HFFc6 (cell line): ENCODE measurements at regions not wholly inside any gene's neighbourhood (a gene's known extent, or its start where the extent isn't known, plus 50 kb on each side); places are given as distances from the start of the nearest gene placed in this dataset.

Experiments used
- DNase-seq: peaks from one replicate; pipeline ENCODE4 v3.0.0-alpha.2; 2018
- H3K27ac Mint-ChIP-seq: 2 replicates; pipeline ENCODE4 v1.8.0; 2020; ENCODE audit warnings: mild to moderate bottlenecking, mixed read lengths
- H3K27me3 Mint-ChIP-seq: 2 replicates; pipeline ENCODE4 v1.8.0; 2021; ENCODE audit warnings: mild to moderate bottlenecking, moderate library complexity, mixed read lengths; ENCODE audit not compliant: insufficient read depth
- H3K36me3 Mint-ChIP-seq: 2 replicates; pipeline ENCODE4 v1.8.0; 2021; ENCODE audit warnings: low read depth, mixed read lengths
- H3K4me1 Mint-ChIP-seq: 2 replicates; pipeline ENCODE4 v1.8.0; 2020; ENCODE audit warnings: low read depth, mixed read lengths
- H3K4me3 Mint-ChIP-seq: 2 replicates; pipeline ENCODE4 v1.8.0; 2020; ENCODE audit warnings: mild to moderate bottlenecking, moderate library complexity, mixed read lengths
- H3K9me3 Mint-ChIP-seq: 2 replicates; pipeline ENCODE4 v1.8.0; 2020; ENCODE audit warnings: mild to moderate bottlenecking, mixed read lengths
- TF ChIP-seq, protein P1 (sequence below): fragments of 200-600 bp; sonication (generic); IDR thresholded peaks from 2 replicates; pipeline ENCODE4 v1.5.0; 2021; ENCODE audit warnings: antibody characterized with exemption, mild to moderate bottlenecking

DNA sequence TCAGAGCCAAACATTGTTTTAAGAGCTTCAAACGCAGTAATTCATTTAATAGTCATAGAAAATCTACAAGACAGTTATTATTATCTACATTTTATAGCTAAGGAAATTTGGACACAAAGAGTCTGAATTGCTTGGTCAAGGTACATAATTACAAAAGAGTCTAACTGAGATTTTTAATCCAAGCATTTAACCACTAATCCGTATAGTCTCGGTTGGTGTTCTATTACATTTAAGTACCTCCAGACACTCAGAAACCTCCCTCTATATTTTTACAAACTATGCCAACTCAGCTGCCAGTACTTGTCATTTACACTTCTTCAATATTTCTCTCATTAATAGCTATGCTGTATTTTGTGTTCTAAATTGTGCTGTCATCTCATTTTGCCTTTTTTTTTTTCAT is 240.2 kb upstream of the PLSCR5 start:
- TF ChIP-seq, protein P1, sequence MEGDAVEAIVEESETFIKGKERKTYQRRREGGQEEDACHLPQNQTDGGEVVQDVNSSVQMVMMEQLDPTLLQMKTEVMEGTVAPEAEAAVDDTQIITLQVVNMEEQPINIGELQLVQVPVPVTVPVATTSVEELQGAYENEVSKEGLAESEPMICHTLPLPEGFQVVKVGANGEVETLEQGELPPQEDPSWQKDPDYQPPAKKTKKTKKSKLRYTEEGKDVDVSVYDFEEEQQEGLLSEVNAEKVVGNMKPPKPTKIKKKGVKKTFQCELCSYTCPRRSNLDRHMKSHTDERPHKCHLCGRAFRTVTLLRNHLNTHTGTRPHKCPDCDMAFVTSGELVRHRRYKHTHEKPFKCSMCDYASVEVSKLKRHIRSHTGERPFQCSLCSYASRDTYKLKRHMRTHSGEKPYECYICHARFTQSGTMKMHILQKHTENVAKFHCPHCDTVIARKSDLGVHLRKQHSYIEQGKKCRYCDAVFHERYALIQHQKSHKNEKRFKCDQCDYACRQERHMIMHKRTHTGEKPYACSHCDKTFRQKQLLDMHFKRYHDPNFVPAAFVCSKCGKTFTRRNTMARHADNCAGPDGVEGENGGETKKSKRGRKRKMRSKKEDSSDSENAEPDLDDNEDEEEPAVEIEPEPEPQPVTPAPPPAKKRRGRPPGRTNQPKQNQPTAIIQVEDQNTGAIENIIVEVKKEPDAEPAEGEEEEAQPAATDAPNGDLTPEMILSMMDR, result no peak
- H3K27ac Mint-ChIP-seq, result no peak overlapping the region
- H3K9me3 Mint-ChIP-seq, result no peaks in the 10 kb centered on the region
- H3K4me3 Mint-ChIP-seq, result no peak overlapping the region
- H3K36me3 Mint-ChIP-seq, result no peaks in the 10 kb centered on the region
- no peaks in the 10 kb centered on the region for H3K4me1 Mint-ChIP-seq
- no peak for DNase-seq
- no peaks in the 10 kb centered on the region for H3K27me3 Mint-ChIP-seq

DNA sequence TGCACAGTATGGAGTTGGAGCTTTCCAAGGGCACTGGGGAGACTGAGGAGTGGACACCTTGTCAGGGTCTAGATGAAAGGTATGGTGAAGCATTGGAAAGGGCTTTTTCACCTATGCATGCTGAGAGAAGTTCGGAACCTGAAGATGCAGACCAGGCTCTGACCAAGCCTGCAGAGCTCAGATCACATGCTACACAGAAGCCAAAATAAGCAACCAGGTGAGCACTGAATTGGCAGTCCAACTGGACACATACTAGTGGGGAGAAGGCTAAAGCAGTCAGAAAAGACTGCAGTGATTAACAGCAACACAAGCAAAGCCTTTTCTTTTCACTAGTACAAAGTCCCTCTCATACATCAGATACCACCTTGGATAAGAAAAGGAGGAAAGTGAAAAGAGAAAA is 238.3 kb upstream of the PLSCR5 start:
- TF ChIP-seq, protein P1, result no peak
- H3K27me3 Mint-ChIP-seq, result no peaks in the 10 kb centered on the region
- no peak overlapping the region for H3K27ac Mint-ChIP-seq
- no peak for DNase-seq
- H3K36me3 Mint-ChIP-seq, result no peaks in the 10 kb centered on the region
- no peaks in the 10 kb centered on the region for H3K9me3 Mint-ChIP-seq
- no peaks in the 10 kb centered on the region for H3K4me1 Mint-ChIP-seq
- H3K4me3 Mint-ChIP-seq, result no peak overlapping the region

DNA sequence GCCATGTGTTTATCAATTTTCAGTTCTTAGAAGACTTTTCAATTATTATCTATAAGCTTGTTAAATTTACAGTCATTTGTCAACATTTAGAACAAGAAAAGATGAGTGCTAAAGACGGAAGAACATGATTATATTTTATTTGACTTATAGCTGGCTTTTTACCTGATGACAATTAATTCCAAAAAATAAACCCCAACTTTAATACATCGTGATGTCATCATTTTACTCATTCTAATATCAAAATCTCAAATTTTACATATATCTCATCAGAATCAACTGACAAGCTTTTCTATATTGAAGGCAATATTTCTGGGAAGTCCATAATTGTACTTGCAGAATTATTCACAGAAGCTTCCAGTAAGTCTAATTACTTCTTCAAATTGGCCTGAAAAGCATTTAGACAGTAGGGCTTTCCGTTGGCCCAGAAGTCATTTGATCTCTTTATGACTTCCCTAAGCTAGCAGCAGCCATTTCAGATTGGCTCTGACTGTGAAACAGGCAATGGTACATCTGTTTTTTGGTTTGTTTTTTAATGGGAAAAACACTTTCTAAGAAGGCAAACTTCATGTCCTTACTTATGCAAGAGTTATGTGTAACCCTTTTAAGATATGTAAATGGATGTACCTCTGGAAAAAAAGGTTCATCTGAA is 234.7 kb upstream of the PLSCR5 start:
- Mint-ChIP-seq H3K4me3 (no peak overlapping the region), H3K27ac (no peak overlapping the region), H3K4me1 (0 out of 2 replicates have a peak, but pooled peaks cover 10% of the 10 kb centered on the region), H3K27me3 (no peaks in the 10 kb centered on the region), H3K9me3 (no peaks in the 10 kb centered on the region), H3K36me3 (no peaks in the 10 kb centered on the region)
- TF ChIP-seq, protein P1, result no peak
- no peak for DNase-seq

DNA sequence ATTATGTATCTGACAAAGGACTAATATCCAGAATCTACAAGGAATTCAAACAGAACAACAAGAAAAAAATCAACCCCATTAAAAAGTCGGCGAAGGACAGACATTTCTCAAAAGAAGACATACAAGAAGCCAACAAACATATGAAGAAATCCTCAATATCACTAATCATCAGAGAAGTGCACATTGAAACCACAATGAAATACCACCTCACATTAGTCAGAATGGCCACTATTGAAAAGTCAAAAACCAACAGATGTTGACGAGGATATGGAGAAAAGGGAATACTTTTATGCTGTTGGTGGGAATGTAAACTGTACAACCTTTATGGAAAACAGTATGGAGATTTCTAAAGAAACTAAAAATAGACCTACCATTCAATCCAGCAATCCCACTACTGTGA is 233.1 kb upstream of the PLSCR5 start:
- Mint-ChIP-seq H3K36me3 (no peaks in the 10 kb centered on the region), H3K4me1 (0 out of 2 replicates have a peak, but pooled peaks cover 16% of the 10 kb centered on the region), H3K9me3 (no peaks in the 10 kb centered on the region), H3K4me3 (no peak overlapping the region), H3K27me3 (peaks cover 1% of the 10 kb centered on the region; the same call in 1 of the 2 replicates), H3K27ac (no peak overlapping the region)
- DNase-seq, result no peak
- TF ChIP-seq, protein P1, result no peak

DNA sequence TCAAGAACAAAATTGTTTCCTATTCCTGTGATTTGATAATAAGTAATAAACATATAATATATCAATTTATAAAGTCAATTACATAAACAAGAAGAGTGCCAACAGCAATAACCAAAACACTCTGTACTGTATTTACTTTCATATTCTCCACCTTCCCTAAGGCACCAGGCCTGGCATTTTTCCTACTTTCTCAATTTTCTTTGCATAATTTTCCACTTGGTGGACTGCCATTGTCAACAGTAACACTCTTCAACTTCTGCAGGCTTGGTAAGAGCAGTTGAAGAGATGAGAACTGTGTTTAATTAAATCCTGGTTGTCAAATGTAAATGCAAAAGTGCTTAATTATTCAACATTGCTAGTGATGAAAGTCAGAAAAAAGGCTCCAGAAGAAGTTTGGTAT is 229.8 kb upstream of the PLSCR5 start:
- Mint-ChIP-seq H3K27me3 (peaks cover 1% of the 10 kb centered on the region; the same call in 1 of the 2 replicates), H3K36me3 (no peaks in the 10 kb centered on the region), H3K9me3 (no peaks in the 10 kb centered on the region), H3K4me3 (no peak overlapping the region), H3K27ac (no peak overlapping the region), H3K4me1 (0 out of 2 replicates have a peak, but pooled peaks cover 16% of the 10 kb centered on the region)
- TF ChIP-seq, protein P1, result no peak
- no peak for DNase-seq
